Amygdala (tissue), 56 donors: ENCODE measurements at regions not wholly inside any gene's neighbourhood (a gene's known extent, or its start where the extent isn't known, plus 50 kb on each side); places are given as distances from the start of the nearest gene placed in this dataset.

Experiments
- DNase-seq, 56 donors: peaks; one replicate each; lab custom pipeline; 2025; lab: John Stamatoyannopoulos, UW

DNA sequence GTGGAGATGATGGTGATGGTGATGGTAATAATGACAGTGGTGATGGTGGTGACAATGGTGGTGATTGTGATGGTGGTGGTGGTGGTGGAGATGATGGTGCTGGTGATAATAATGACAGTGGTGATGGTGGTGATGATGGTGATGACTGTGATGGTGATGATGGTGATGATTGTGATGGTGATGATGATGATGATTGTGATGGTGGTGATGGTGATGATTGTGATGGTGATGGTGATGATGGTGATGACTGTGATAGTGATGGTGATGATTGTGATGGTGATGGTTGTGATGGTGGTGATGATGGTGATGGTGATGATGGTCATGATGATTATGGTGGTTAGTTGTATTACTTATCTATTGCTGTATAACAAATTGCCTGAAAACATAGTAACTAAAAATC is 108.9 kb upstream of the NKX1-1 start:
- no peak for DNase-seq

DNA sequence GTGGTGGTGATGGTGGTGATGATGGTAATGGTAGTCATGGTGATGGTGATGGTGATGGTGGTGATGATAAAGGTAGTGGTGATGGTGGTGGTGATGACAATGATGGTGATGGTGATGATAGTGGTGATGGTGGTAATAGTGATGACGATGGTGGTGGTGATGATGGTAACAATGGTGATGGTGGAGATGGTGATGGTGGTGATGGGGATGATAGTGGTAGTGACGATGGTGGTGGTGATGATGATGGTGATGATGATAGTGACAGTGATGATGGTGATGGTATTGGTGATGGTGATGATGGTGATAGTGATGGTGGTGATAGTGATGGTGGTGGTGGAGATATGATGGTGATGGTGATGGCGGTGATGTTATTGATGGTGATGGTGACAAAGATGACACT is 108.4 kb upstream of the NKX1-1 start:
- no peak for DNase-seq

DNA sequence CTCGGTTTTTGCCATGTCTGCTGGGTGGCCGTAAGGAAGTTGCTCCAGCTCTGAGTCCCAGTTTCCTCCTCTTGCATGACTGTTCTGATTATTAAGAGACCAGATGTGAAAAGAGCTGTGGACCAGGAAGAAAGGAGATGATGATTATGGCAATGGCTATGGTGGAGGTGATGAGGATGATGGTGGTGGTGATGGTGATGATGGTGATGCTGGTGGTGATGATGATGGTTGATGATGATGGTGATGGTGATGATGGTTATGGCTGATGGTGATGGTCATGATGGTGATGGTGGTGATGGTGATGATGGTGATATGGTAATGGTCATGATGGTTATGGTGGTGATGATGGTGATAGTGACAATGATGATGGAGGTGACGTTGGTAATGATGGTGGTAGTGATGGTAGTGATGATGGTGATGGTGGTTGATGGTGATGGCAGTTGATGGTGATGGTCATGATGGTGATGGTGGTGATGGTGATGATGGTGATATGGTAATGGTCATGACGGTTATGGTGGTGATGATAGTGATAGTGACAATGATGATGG is 107.8 kb upstream of the NKX1-1 start:
- DNase-seq, result no peak

DNA sequence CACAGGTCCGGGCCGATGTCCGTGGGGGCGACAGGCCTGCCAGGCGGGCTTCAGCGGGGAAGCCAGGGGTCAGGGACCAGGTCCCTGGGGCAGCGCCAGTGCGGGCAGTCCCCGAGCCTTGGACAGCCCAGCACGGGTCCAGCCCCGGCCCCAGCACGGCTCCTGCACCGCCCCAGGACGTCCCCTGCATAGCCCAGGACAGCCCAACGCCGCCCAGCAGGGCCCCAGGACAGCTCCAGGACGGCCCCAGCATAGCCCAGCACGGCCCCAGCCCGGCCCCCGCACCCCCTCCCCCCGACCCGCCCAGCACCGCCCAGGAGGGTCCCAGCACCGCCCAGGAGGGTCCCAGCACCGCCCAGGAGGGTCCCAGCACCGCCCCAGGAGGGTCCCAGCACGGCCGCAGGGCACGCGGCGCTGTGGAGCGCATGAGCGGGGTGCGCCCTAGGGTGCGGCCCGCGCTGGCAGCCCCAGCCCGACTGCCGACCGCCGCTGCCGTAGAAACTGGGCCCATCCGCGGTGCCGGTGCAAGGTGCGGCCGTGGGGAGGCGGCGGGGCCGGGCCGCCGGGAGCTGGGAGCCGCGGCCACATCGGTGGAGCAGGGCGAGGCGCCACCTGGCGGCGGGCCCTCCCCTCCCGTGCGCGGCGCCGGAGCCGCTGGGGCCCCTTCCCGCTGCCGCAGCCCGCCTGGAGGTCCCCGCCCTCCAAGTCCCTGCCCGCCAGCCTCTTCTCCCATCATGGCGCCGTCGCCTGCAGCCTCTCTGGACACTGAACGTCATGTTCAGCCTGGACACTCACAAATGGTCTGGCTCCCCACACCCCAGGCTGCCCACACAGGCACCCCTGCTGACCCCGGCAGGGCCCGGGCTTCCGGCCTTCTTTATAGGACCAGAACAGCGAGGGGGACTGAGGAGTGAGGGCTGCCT is 106.8 kb upstream of the NKX1-1 start:
- peak in 2 of 56 donors; percentile 25 to 49 for DNase-seq

DNA sequence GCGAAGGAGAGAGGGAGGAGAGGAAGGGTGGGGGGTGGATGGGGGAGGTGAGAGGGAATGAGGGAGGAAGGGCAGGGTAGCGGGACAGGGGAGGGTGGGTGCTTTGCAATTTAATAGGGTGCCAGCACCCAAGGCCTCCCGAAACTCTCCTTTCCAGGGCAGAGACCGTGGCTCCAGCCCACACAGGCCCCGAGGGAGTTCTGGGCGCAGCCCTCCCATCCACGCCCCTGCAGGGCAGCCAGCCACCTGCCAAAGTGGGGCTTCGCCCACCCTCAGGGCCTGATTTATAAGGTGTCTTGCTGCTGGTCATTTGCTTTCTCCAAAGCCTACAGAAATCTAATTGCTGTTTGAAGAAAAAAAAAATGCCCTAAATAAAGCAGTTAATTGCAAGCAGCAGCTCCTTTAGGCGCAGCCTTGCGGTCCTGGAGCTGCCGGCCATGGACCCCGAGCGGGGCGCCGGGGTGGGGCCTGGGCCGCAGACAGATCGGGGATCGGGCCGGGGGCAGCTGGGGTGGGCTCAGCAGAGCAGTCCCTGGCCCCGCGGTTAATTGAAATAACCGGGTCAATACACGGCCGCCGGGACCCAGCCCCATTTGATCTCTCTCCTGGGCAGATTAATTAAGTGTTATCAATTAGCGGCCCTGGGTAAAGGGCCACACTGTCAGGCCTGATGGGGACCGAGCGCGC is 106.0 kb upstream of the NKX1-1 start:
- no peak for DNase-seq

DNA sequence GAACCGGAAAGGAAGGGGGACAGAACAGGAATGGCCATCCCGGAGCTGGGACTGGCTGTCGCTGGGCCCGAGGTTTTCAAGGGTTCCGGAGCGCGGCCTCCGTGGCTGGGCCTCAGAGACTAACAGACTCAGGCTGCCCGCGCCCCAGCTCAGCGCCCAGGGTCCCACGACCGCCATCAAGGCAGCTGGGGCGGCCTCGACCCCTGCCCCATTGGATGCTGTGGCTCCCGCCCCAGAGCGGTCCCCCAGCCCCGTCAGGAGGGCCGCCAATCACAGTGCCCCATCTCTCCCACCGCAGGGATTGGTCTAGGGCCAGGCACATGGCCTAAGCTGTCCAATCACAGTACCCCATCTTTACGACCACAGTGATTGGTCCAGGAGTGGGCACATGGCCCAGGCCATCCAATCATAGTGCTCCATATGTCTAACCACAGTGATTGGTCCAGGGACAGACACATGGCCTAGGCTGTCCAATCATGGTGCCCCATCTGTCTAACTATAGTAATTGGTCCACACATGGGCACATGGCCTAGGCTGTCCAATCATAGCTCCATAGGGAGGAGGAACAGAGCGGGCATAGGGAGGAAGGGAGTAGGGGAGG is 105.3 kb upstream of the NKX1-1 start:
- DNase-seq, result peak in 10 of 56 donors; percentile 3 to 51 (median 26)

DNA sequence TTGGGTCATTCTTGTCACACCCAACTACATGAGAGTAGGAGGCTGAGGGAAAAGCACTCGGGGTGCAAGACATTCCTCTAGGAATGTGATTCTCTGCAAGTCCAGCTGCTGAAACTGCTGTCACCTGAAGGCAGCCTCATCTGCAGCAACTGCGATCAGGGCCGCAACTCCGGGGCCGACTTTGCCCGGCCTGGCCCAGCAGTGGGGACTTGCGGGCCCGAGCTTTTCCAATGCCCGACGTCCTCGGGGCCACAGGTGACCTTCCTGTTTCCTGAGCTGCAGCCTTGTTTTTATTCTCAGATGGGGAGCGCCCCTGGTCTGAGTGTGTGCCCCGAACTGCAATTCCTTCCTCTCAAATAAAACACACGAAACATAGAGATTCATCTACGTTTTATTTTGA is 104.7 kb upstream of the NKX1-1 start:
- no peak for DNase-seq

DNA sequence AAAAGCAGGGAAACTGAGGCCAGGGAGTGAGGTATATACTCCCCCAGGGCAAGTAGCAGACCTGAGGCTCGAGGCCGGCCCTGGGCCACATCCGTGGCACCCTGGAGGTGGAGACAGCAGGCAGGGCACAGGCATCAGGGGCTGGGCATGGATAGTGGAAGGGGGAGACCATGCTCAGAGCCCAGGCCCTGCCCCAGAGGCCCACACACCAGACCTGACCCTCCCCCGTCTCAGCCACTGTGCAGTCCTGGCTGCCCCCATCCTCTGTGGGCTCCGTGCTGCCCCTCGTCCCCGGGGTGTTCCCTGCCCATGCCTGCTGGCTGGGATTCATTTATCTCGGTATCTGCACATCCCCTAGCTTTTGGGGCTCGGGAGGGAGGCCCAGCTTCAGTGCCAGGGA is 103.1 kb upstream of the NKX1-1 start:
- DNase-seq, result no peak

DNA sequence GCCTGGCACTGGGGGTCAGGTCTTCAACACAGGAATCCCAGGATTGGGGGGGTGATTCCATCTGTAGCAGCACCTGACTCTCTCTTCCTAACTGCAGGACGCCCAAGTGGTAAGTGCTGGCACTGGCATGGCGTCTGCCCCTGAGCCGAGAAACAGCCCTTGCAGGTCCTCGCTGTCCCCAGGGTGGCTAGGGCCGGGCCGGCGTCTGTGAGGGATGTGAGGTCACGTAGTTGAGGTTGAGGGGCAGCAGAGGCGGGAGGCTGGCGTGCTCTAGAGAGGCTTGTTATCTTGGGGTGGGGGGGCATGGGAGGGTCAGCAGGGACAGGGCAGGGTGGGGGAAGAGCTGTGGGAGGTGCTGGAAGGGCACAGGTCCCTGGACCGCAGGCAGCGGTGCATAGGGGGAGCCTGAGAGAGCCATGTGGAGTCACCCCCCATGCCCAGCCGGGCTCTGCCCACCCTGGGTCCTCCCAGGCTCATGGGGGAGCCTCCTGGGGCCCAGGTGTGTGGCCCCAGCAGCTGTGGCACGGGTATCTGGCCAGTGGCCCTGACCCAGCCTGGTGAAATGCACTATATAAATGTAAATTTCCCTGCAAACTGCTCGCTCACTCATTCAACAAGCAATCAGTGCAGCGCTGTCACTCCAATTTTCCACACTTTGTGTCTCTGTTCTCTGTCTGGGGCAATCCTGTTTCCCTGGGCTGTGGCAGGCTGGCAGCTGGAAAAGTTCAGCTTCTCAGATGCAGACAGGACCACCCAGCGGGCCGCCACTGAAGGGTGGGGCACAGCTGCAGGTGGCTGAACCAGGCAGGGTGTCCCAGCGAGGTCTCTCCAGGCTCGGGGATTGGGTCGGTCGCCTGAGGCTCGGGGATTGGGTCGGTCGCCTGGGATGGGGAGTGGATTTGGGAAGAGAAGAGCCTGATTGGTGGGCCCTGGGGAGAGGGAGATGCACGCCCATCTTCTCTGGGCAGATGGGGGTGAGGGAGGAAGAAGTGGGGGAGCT is 102.2 kb upstream of the NKX1-1 start:
- DNase-seq, result no peak

DNA sequence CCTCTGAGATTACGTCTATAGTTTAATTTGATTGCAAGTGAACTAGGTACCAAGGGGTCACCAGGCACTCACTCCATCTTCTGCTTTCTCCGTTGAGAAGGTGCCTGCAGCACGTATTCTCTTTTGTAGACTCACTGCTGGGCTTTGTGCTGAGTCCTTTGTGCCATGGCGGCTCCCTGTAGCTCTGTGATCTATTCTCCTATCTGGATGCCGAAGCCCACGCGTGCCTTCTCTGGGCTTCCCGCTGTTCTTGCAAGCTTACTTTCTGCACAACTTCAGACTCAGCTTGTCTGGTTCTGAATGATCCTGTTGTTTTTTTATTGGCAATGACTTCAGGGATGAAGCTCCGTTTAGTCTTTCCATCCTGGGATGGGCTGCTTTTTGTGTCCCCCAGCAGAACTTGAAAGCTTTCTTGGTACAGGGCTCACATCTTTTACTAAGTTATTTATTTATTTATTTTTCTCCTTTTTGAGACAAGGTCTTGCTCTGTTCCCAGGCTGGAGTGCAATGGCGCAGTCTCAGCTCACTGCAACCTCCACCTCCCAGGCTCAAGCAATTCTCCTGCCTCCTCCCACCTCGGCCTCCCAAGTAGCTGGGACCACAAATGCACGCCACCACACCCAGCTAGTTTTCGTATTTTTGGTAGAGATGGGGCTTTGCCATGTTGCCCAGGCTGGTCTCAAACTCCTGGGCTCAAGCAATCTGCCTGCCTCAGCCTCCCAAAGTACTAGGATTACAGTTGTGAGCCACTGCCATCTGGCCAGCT is 100.9 kb upstream of the NKX1-1 start:
- DNase-seq, result no peak

DNA sequence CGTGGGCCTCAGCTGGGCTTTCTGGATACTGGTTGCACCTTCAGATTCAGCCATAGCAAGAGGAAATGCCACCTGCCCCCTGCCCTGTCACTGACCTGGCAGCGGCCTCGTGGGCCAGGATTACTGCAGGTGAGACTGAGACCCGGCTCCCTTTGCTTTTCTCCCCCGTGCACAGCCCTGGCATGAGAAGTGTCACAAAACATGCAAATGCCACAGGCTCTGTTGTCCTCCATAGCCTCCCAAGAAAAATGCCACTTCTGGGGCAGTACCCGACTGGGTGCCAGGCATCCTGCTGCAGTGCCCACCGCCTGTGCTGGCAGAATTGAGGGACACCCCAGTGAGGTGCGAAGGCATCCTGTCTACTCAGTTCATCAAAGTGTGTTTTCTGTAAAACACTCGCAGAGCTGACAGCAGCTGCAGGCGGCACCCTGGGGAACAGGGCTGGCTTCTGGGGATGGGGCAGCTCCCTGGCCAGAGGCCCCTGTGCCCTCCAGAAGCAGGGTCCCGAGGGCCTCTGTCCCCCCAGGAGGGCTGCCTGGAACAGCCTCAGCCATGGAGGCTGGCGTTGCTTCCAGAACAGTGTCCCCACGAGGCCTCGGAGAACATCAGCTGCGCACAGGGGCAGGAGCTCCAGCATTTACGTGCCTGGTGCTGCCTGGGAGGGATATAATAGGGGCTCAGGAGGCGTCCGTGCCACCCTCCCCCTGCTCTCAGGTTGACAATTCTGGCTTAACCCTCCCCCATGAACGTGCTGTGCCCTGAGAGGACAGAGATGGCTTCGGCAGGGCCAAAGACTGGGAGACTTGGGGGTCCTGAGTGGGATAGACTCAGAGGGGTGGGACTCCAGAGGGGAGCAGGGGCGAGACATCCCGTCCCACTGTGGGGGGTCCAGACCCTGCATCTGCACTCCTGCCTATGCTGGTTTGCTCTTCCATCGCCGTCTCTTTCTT is 99.5 kb upstream of the NKX1-1 start:
- no peak for DNase-seq

DNA sequence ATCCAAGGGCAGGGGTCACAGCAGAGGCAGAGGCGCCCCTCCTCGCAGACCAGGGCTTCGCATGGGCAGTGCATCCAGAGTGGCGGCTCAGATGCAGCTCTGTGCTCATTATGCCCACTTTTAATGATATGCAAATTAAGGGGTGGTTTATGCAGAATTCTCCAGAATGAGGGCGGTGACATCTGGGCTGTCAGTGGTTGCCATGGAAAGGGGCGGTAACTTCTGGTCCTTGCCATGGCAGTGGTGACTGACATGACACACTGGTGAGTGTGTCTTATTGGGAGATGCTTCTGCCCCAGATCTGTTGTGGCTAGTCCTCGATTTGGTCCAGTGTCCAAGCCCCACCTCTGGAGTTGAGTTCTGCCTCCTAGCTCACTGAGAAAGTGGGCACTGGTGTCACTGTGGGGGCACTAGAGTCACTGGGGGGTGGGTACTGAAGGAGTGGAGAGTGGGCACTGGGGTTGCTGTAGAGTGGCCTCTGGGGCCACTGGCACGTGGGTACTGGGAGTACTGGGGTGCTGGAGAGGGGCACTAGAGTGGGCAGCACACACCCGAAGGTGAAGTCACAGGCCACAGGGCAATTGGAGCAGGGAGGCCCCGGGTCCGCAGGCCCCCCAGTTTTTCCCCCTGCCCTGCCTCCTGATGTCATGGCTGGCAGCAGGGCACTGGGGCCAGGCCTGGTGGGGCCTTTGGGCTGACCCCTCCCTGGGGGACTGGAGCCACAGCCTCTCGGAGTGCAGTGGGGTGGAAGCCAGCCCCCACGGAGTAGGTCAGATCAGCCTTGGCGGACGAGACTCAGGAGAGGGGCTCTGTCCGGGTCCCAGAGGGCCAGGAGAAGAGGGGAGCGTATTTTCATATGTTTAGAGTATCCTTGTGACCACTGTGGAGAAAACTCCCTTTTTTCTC is 98.6 kb upstream of the NKX1-1 start:
- DNase-seq, result no peak

DNA sequence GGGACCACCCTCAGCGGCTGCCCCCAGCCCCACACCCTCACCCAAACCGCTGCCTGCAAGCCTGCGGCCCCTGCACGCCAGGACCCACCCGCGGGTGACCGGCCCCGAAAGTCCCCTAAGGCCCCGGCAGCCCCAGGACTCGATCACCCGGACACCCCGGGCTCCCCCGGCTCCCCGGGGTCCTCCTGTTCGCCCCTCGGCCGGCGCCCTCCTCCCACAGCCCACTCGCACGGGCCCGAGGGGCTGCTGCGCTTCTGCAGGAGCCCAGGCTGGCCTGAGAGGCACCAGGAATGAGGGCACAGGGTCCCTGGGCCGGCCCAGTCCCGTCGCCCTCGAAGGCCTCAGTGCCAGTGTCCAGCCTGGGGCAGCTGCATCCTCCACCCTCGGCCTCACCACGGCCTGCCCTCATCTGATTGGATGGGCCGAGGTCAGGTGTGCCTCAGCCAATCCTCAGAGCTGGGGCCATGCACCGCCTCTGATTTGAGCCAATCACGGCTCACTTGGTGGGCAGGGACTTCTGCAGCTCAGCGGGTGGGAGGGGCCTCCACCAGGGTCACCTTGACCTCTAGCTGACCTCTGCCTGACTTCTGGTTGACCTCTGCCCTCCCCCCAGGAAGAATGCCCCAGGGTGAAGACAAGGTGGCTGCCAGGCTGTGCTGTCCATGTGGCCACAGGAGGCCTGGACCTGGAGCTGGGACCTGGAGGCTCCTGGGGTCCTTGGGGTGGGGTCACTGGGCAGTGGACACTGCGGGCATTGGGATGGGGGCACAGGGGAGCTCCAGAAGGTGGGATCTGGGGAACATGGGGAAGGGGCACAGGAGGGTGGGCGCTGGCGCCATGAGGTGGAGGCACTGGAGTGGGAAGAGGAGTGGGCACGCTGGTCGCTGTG is 97.6 kb upstream of the NKX1-1 start:
- no peak for DNase-seq

DNA sequence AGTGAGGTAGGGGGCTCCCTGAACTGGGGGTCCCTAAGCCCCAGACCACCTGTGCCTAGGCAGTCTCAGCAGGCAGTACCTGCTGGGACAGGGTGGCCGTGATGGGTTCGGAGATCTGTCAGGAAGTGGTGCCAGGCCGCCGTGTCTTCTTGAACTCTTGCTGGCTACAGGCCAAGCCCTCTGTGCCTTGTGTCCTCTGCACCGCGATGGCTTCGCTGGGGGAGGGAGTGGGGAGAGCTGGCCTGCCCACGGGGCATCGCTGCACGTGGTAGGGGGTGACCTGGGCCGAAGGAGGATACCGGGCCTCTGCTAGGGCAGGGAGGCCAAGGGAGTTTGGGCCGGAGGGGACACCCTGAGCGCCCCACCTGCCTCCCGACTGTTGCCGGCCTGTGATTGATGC is 96.7 kb upstream of the NKX1-1 start:
- DNase-seq, result no peak

DNA sequence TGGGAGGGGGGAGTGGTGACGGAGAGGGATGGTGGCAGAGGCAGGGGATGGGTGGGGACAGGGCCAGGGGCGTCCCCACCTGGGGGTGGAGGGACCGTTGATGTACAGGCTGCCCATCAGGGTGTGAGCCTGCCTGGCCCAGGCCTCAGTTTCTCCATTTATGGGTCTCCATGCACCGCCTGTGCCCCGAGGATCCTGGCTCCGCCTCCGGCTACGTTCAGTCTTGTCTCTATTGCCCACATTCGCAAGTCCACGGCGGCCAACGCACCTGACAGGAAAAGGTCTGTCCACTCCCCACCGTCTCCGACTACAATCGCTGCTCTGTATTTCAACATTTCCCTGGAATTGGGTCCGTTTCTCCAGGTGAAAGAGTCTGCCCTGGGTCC is 96.3 kb upstream of the NKX1-1 start:
- no peak for DNase-seq
